PFSK-1 (cell line): ENCODE measurements at regions not wholly inside any gene's neighbourhood (a gene's known extent, or its start where the extent isn't known, plus 50 kb on each side); places are given as distances from the start of the nearest gene placed in this dataset.

Experiments
- FOXP2 ChIP-seq: optimal IDR thresholded peaks from 2 replicates; pipeline ENCODE3; 2011; ENCODE audit warnings: borderline replicate concordance, control low read depth, inconsistent platforms; ENCODE audit not compliant: insufficient read depth; ENCODE audit errors: extremely low read length, extremely low read depth
- POLR2AphosphoS5 ChIP-seq: IDR thresholded peaks from 2 replicates; pipeline ENCODE4 v1.6.1; 2012; ENCODE audit warnings: low read depth, mild to moderate bottlenecking, control low read depth, low read length, moderate library complexity
- SIN3A ChIP-seq: IDR thresholded peaks from 2 replicates; pipeline ENCODE4 v1.6.1; 2012; ENCODE audit warnings: mild to moderate bottlenecking, low read length, moderate library complexity, borderline replicate concordance; ENCODE audit not compliant: insufficient read depth
- TAF1 ChIP-seq: IDR thresholded peaks from 2 replicates; pipeline ENCODE4 v1.6.1; 2012; ENCODE audit warnings: low read length, control low read depth, borderline replicate concordance; ENCODE audit not compliant: insufficient read depth
- TF ChIP-seq, protein P1 (sequence below), 2 experiments: IDR thresholded peaks; 2 replicates each; pipeline versions ENCODE4 v1.6.1 to v1.8.0; 2011 to 2012; ENCODE audit warnings: low read depth in 2 of 2, low read length in 2 of 2, control low read depth in 1 of 2, inconsistent platforms in 1 of 2, mild to moderate bottlenecking in 1 of 2, moderate library complexity in 1 of 2; ENCODE audit not compliant: insufficient read depth in 1 of 2

DNA sequence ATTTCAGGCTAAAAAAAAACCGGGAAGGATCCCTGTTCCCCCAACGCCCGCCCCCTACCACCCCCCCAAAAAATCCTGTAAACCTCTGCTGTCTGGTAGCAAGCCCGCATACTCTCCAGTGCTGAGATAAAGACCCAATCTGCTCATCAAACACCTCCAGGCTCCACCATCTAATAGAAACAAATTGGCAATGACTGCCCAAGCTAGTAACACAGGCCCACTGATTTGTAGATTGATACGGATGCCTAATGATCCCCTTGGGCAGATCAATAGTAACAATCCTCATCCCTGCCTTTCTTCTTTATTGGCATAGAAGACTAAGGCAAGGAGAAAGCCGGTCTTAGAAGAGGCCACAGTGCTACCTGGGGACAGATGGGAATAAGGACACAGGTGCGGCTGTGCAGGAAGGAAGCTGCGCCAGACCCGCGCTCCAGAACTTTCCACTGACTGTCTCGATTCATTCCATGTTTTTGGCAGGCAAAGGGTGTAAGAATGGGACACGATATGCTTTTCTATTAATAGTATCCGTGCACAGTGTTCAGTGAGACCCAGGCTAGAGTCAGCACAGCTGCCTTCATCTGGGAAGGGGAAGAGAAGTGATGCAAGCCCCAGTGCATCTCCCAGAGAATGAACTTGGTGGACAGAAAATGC lies 407.6 kb upstream of the PSMD7 start:
- TF ChIP-seq POLR2AphosphoS5 (no peak), SIN3A (no peak), TAF1 (no peak), FOXP2 (no peak)
- TF ChIP-seq, protein P1, sequence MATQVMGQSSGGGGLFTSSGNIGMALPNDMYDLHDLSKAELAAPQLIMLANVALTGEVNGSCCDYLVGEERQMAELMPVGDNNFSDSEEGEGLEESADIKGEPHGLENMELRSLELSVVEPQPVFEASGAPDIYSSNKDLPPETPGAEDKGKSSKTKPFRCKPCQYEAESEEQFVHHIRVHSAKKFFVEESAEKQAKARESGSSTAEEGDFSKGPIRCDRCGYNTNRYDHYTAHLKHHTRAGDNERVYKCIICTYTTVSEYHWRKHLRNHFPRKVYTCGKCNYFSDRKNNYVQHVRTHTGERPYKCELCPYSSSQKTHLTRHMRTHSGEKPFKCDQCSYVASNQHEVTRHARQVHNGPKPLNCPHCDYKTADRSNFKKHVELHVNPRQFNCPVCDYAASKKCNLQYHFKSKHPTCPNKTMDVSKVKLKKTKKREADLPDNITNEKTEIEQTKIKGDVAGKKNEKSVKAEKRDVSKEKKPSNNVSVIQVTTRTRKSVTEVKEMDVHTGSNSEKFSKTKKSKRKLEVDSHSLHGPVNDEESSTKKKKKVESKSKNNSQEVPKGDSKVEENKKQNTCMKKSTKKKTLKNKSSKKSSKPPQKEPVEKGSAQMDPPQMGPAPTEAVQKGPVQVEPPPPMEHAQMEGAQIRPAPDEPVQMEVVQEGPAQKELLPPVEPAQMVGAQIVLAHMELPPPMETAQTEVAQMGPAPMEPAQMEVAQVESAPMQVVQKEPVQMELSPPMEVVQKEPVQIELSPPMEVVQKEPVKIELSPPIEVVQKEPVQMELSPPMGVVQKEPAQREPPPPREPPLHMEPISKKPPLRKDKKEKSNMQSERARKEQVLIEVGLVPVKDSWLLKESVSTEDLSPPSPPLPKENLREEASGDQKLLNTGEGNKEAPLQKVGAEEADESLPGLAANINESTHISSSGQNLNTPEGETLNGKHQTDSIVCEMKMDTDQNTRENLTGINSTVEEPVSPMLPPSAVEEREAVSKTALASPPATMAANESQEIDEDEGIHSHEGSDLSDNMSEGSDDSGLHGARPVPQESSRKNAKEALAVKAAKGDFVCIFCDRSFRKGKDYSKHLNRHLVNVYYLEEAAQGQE (IDR thresholded peaks at IDR 0.05; ENCODE audit: insufficient read depth in 1 of 2, low read depth in 2 of 2, low read length in 2 of 2), result no peak

DNA sequence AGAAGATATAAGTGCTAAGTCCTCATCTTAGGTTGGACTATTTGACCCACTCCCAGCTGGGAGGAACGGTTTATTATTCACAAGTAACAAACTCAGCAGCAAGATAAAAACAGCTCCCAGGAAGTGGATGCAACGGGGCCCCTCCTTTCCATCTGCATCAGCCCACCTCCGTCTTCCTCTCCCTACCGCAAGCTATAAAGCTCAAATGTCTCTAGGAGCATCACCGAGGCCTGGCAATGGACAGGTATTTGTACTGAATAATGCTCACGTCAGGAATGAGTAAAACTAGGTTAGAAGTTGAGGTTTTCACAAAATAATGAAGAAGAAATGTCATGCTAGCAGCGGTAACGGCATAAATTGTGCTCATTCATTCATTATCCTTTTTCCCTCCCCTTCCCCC lies 408.7 kb upstream of the PSMD7 start:
- TF ChIP-seq TAF1, result no peak
- no peak for TF ChIP-seq POLR2AphosphoS5
- TF ChIP-seq, protein P1 (IDR thresholded peaks at IDR 0.05; ENCODE audit: insufficient read depth in 1 of 2, low read depth in 2 of 2, low read length in 2 of 2), result no peak
- no peak for TF ChIP-seq FOXP2
- no peak for TF ChIP-seq SIN3A

DNA sequence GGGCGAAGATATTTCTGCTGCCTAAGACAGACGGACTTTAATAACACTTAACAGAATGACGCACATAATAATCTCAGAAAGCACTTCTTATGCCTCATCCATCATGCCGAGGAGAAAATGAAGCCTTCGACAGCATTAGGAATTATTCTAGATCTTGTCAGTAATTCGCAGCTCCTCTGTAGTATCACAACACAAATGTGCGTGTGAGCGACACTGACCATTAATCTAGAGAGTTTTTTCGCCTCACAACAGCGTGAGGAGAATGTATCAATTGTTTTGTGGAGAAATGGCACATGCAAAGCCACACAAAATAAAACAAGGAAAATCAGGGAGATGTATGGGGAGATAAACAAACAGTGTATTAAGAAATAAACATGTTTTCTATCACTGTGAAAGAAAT lies 410.2 kb upstream of the PSMD7 start:
- TF ChIP-seq SIN3A, result no peak
- no peak for TF ChIP-seq TAF1
- TF ChIP-seq POLR2AphosphoS5, result no peak

DNA sequence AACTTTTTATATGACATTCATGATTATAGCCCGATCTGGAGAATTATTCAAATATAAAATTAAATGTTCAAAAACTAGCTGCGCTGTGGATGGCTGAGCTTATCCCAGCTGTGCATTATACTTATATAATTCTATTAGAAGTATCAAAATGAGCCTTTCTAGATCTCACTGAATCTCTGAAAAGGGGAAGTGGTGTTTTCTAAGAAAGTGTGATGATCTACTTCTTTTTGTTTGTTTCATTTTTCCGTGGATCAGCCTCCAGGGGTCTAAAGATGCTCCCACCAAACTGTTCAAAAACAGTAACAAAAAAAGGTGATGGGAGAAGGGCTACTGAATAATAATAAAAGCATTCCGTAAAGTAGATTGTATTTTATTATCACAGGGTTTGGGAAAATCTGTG lies 411.3 kb upstream of the PSMD7 start:
- TF ChIP-seq SIN3A, result no peak
- no peak for TF ChIP-seq TAF1
- TF ChIP-seq POLR2AphosphoS5, result no peak
- TF ChIP-seq, protein P1 (IDR thresholded peaks at IDR 0.05; ENCODE audit: insufficient read depth in 1 of 2, low read depth in 2 of 2, low read length in 2 of 2), result no peak
- TF ChIP-seq FOXP2, result no peak

DNA sequence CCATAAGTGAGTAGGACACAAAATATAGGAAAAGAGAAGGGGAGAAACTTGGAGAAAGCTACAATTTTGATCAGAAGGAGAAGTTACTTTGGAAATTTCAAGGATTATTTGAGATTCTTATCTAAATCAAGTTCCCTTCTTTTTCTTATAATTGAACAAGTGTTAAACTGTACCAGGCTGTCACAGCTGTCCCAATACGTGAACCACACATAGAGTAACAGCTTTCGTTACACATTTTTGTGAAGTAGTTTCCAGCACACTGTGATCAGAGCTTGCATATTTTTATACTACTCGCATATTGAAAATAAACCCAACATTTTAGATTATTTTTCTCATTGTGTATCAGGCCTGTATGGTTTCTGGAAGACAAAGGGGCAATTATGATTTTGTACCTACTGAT lies 412.8 kb upstream of the PSMD7 start:
- TF ChIP-seq SIN3A (no peak), POLR2AphosphoS5 (no peak), TAF1 (no peak), FOXP2 (no peak)
- TF ChIP-seq, protein P1 (IDR thresholded peaks at IDR 0.05; ENCODE audit: insufficient read depth in 1 of 2, low read depth in 2 of 2, low read length in 2 of 2), result no peak
